HG03175 (cell line): ENCODE measurements at regions not wholly inside any gene's neighbourhood (a gene's known extent, or its start where the extent isn't known, plus 50 kb on each side); places are given as distances from the start of the nearest gene placed in this dataset.
"Not testable (repeated sequence)": the region's sequence is repeated elsewhere in the genome, so short reads cannot be mapped to it uniquely, and the experiment has no call there.

ENCODE experiments used
- ATAC-seq: cut with Tn5 transposase; IDR thresholded peaks from one replicate; pipeline ENCODE4 v1.9.1; 2021; ENCODE audit warnings: mild to moderate bottlenecking, moderate library complexity; ENCODE audit not compliant: unreplicated experiment

- ATAC-seq = no peak
These were observed 93.4 kb upstream of the PARD3 start for GRCh38 chr10:34908481-34908880.

- no peak for ATAC-seq
These were observed 92.8 kb upstream of the PARD3 start for GRCh38 chr10:34907743-34908430.

GRCh38 chr10:34906067-34906965 is 91.2 kb upstream of the PARD3 start:
- no peak for ATAC-seq

GRCh38 chr10:34905200-34905927 is 90.3 kb upstream of the PARD3 start:
- no peak for ATAC-seq

GRCh38 chr10:34904191-34904590 is 89.1 kb upstream of the PARD3 start:
- ATAC-seq = no peak

- ATAC-seq = no peak
These were observed 84.1 kb upstream of the PARD3 start for GRCh38 chr10:34899161-34899560.

GRCh38 chr10:34895977-34896376 is 80.9 kb upstream of the PARD3 start:
- no peak for ATAC-seq

- ATAC-seq = not testable (repeated sequence)
These were observed 80.0 kb upstream of the PARD3 start for GRCh38 chr10:34895046-34895445.

GRCh38 chr10:34892521-34892920 is 77.4 kb upstream of the PARD3 start:
- ATAC-seq = not testable (repeated sequence)

- no peak for ATAC-seq
These were observed 75.8 kb upstream of the PARD3 start for GRCh38 chr10:34890939-34891338.

GRCh38 chr10:34889004-34889869 is 74.1 kb upstream of the PARD3 start:
- no peak for ATAC-seq

- no peak for ATAC-seq
These were observed 72.0 kb upstream of the PARD3 start for GRCh38 chr10:34886906-34887642.

- no peak for ATAC-seq
These were observed 70.8 kb upstream of the PARD3 start for GRCh38 chr10:34885898-34886297.

- no peak for ATAC-seq
These were observed 69.9 kb upstream of the PARD3 start for GRCh38 chr10:34885011-34885410.

GRCh38 chr10:34884272-34884952 is 69.3 kb upstream of the PARD3 start:
- no peak for ATAC-seq

GRCh38 chr10:34880817-34881216 is 65.7 kb upstream of the PARD3 start:
- ATAC-seq = no peak

GRCh38 chr10:34878651-34879050 is 63.6 kb upstream of the PARD3 start:
- not testable (repeated sequence) for ATAC-seq

GRCh38 chr10:34875061-34875460 is 60.0 kb upstream of the PARD3 start:
- ATAC-seq = no peak

GRCh38 chr10:34872820-34873219 is 57.7 kb upstream of the PARD3 start:
- ATAC-seq = no peak
